ENCODE measurements at regions not wholly inside any gene's neighbourhood (a gene's known extent, or its start where the extent isn't known, plus 50 kb on each side); places are given as distances from the start of the nearest gene placed in this dataset.

GRCh38 chr13:20311596-20311995 is 79.5 kb upstream of the GJB6 start:
- no peak for TF ChIP-seq POLR2A (IDR thresholded peaks at IDR 0.05)
- TF ChIP-seq, protein P1, sequence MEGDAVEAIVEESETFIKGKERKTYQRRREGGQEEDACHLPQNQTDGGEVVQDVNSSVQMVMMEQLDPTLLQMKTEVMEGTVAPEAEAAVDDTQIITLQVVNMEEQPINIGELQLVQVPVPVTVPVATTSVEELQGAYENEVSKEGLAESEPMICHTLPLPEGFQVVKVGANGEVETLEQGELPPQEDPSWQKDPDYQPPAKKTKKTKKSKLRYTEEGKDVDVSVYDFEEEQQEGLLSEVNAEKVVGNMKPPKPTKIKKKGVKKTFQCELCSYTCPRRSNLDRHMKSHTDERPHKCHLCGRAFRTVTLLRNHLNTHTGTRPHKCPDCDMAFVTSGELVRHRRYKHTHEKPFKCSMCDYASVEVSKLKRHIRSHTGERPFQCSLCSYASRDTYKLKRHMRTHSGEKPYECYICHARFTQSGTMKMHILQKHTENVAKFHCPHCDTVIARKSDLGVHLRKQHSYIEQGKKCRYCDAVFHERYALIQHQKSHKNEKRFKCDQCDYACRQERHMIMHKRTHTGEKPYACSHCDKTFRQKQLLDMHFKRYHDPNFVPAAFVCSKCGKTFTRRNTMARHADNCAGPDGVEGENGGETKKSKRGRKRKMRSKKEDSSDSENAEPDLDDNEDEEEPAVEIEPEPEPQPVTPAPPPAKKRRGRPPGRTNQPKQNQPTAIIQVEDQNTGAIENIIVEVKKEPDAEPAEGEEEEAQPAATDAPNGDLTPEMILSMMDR (IDR thresholded peaks at IDR 0.05): no peak
- no peak for TF ChIP-seq EP300 (IDR thresholded peaks at IDR 0.05)
- no peak for TF ChIP-seq POLR2AphosphoS5 (IDR thresholded peaks at IDR 0.05)

Measured in stomach (tissue), 4 donors.